ENCODE measurements at regions not wholly inside any gene's neighbourhood (a gene's known extent, or its start where the extent isn't known, plus 50 kb on each side); places are given as distances from the start of the nearest gene placed in this dataset.

GRCh38 chr15:47289656-47290055 lies 427.6 kb upstream of the SEMA6D start:
- Histone ChIP-seq H3K27me3 (ENCODE audit: control insufficient read depth, low read length) (no peaks in the 10 kb centered on the region), H3K9me3 (ENCODE audit: control insufficient read depth, insufficient read depth, low read length) (no peaks in the 10 kb centered on the region), H3K79me2 (ENCODE audit: control insufficient read depth, low read length) (no peaks in the 10 kb centered on the region), H3F3A (ENCODE audit: control insufficient read depth, insufficient read depth) (no peaks in the 10 kb centered on the region), H4K20me1 (ENCODE audit: control insufficient read depth, insufficient read depth, low read depth, low read length) (no peaks in the 10 kb centered on the region), H3K9me2 (replicated peaks; ENCODE audit: control insufficient read depth, low read length) (no peaks in the 10 kb centered on the region), H3K4me1 (ENCODE audit: control insufficient read depth, low read length) (no peaks in the 10 kb centered on the region), H3K4me2 (ENCODE audit: low read length) (no peak overlapping the region), H3K4me3 (ENCODE audit: low read length) (no peak overlapping the region), H3K36me3 (ENCODE audit: control insufficient read depth, low read length) (no peaks in the 10 kb centered on the region), H3K27ac (ENCODE audit: low read depth, low read length) (no peak overlapping the region)
- TF ChIP-seq EZH2phosphoT487 (IDR thresholded peaks at IDR 0.05; ENCODE audit: borderline replicate concordance, low read length), result no peak
- no peak for TF ChIP-seq CTCF (IDR thresholded peaks at IDR 0.05; ENCODE audit: low read depth, low read length, poor library complexity, severe bottlenecking)

DNA sequence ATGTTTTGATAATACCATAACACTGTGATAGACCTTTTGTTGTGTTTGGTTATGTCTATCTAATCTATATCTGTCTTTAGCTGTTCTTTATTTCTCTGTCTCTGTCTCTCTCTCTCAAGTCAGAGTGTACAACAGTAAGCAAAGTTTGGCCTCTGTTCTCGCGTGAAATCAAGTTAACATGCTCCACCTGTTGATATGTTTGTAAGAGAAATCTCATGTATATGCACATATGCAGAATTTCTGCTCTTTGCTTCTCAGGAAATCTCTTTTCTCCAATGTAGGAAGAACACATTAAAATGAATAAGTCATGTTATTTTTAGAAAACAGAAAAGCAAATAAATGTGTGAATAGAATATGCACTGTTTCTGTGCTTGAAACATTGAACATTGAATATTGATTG lies 425.5 kb upstream of the SEMA6D start:
- no peaks in the 10 kb centered on the region for H3K27me3 ChIP-seq (ENCODE audit: control insufficient read depth, low read length)
- TF ChIP-seq CTCF (IDR thresholded peaks at IDR 0.05; ENCODE audit: low read depth, low read length, poor library complexity, severe bottlenecking) (no peak), EZH2phosphoT487 (IDR thresholded peaks at IDR 0.05; ENCODE audit: borderline replicate concordance, low read length) (no peak)
- no peaks in the 10 kb centered on the region for H3K9me3 ChIP-seq (ENCODE audit: control insufficient read depth, insufficient read depth, low read length)
- no peaks in the 10 kb centered on the region for H3K9me2 ChIP-seq (replicated peaks; ENCODE audit: control insufficient read depth, low read length)
- no peaks in the 10 kb centered on the region for H3K79me2 ChIP-seq (ENCODE audit: control insufficient read depth, low read length)
- no peak overlapping the region for H3K4me2 ChIP-seq (ENCODE audit: low read length)
- H3K4me3 ChIP-seq (ENCODE audit: low read length), result no peak overlapping the region
- H4K20me1 ChIP-seq (ENCODE audit: control insufficient read depth, insufficient read depth, low read depth, low read length), result no peaks in the 10 kb centered on the region
- H3F3A ChIP-seq (ENCODE audit: control insufficient read depth, insufficient read depth), result no peaks in the 10 kb centered on the region
- H3K36me3 ChIP-seq (ENCODE audit: control insufficient read depth, low read length), result no peaks in the 10 kb centered on the region
- H3K27ac ChIP-seq (ENCODE audit: low read depth, low read length), result no peak overlapping the region
- H3K4me1 ChIP-seq (ENCODE audit: control insufficient read depth, low read length), result no peaks in the 10 kb centered on the region

DNA sequence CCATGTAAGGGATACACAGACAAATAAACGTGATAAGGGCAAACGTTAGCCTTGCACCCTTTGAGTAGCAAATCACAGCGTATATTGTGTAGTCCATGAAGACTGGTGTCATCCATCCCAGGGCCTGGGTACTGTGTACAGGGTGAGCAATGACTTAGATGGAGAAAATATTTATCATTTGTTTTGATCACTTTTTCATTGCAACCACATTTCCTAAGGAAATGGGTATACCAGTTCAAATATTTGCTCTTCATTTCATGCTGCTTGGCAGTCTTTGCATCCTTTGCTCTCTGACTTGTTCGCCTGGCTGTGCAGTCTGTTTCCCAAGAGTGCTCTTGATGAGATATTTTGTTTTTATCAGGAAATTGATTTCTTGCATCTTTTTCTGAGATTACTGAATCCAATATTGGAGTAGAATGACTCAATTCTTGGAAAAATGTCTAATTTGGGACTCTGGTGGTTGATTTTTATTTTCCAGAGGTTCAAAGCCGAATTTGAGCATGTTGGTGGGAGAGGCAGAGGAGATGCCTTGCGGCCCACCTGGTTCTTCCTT lies 424.6 kb upstream of the SEMA6D start:
- no peaks in the 10 kb centered on the region for H3K9me2 ChIP-seq (replicated peaks; ENCODE audit: control insufficient read depth, low read length)
- no peaks in the 10 kb centered on the region for H3F3A ChIP-seq (ENCODE audit: control insufficient read depth, insufficient read depth)
- H3K9me3 ChIP-seq (ENCODE audit: control insufficient read depth, insufficient read depth, low read length), result no peaks in the 10 kb centered on the region
- no peak overlapping the region for H3K4me3 ChIP-seq (ENCODE audit: low read length)
- no peak for TF ChIP-seq CTCF (IDR thresholded peaks at IDR 0.05; ENCODE audit: low read depth, low read length, poor library complexity, severe bottlenecking)
- no peak for TF ChIP-seq EZH2phosphoT487 (IDR thresholded peaks at IDR 0.05; ENCODE audit: borderline replicate concordance, low read length)
- H3K36me3 ChIP-seq (ENCODE audit: control insufficient read depth, low read length), result no peaks in the 10 kb centered on the region
- H3K4me2 ChIP-seq (ENCODE audit: low read length), result no peak overlapping the region
- H3K27ac ChIP-seq (ENCODE audit: low read depth, low read length), result no peak overlapping the region
- H3K79me2 ChIP-seq (ENCODE audit: control insufficient read depth, low read length), result no peaks in the 10 kb centered on the region
- H3K27me3 ChIP-seq (ENCODE audit: control insufficient read depth, low read length), result no peaks in the 10 kb centered on the region
- no peaks in the 10 kb centered on the region for H4K20me1 ChIP-seq (ENCODE audit: control insufficient read depth, insufficient read depth, low read depth, low read length)
- H3K4me1 ChIP-seq (ENCODE audit: control insufficient read depth, low read length), result no peaks in the 10 kb centered on the region
